Subcutaneous abdominal adipose tissue (tissue), 5 donors: ENCODE measurements at regions not wholly inside any gene's neighbourhood (a gene's known extent, or its start where the extent isn't known, plus 50 kb on each side); places are given as distances from the start of the nearest gene placed in this dataset.

Source experiments
- H3K27ac ChIP-seq: one replicate; pipeline ENCODE4 v1.7.0; 2013; ENCODE audit warnings: low read depth, mild to moderate bottlenecking, inconsistent platforms, low read length, moderate library complexity
- H3K27me3 ChIP-seq, 5 donors: one replicate each; pipeline ENCODE4 v1.7.0; 2013; ENCODE audit warnings: low read length in 5 of 5, inconsistent platforms in 1 of 5; ENCODE audit not compliant: control insufficient read depth in 5 of 5, insufficient read depth in 4 of 5
- H3K36me3 ChIP-seq, 5 donors: one replicate each; pipeline ENCODE4 v1.7.0; 2013; ENCODE audit warnings: low read length in 5 of 5; ENCODE audit not compliant: control insufficient read depth in 5 of 5, insufficient read depth in 5 of 5
- H3K4me1 ChIP-seq, 5 donors: one replicate each; pipeline ENCODE4 v1.7.0; 2013; ENCODE audit warnings: low read length in 5 of 5, mild to moderate bottlenecking in 3 of 5, moderate library complexity in 1 of 5; ENCODE audit not compliant: control insufficient read depth in 5 of 5, insufficient read depth in 5 of 5
- H3K4me3 ChIP-seq, 5 donors: one replicate each; pipeline ENCODE4 v1.7.0; 2013; ENCODE audit warnings: low read length in 5 of 5, low read depth in 1 of 5
- H3K9ac ChIP-seq, 5 donors: one replicate each; pipeline ENCODE4 v1.7.0; 2013; ENCODE audit warnings: low read length in 5 of 5, mild to moderate bottlenecking in 4 of 5, moderate library complexity in 3 of 5
- H3K9me3 ChIP-seq, 5 donors: one replicate each; pipeline ENCODE4 v1.7.0; 2013; ENCODE audit warnings: low read length in 5 of 5; ENCODE audit not compliant: control insufficient read depth in 5 of 5
- donor health status: healthy.
- donor health status: healthy.
- donor health status: healthy.
- donor health status: healthy.
- donor health status: healthy.

GRCh38 chrX:39516427-39516841, 581.3 kb downstream of the BCOR start:
- H3K4me1 ChIP-seq = peaks cover 0 to 18% (median 4%) of the 10 kb centered on the region in 5 donors
- H3K27ac ChIP-seq = no peak overlapping the region
- no peak overlapping the region for H3K4me3 ChIP-seq
- peaks cover 0 to 2% (median 0%) of the 10 kb centered on the region in 5 donors for H3K9me3 ChIP-seq
- H3K36me3 ChIP-seq = no peaks in the 10 kb centered on the region
- H3K9ac ChIP-seq = no peak overlapping the region
- H3K27me3 ChIP-seq = peaks cover 4 to 26% (median 7%) of the 10 kb centered on the region in 5 donors

DNA sequence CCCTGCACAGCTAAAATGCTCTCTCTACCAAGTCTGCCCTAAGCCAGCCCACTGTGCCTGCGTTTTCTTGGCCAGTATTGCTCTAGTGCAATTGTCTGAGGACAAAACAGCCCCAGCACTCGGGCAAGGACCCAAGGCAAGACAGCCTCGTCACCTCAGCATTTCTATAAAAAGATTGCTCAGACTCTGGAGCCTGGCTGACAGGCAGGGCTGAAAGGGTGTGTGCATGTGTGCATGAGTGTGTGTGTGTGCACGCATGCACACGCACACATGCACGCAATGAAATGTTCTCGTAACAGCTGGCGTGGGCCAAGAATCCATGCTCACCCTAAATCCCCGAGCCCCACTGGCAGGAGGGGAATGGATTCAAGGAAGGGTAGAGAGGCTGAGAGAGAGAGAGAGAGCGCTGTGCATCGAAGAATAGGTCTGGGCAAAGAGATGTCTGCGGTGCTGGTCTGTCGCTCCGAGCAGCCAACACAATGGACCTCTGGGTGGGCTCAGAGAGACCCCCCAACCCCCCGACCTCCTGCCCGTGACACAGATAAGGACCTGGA, 579.2 kb downstream of the BCOR start:
- Histone ChIP-seq H3K36me3 (no peaks in the 10 kb centered on the region), H3K27ac (peak overlapping the region; percentile 50), H3K4me1 (peaks cover 0 to 18% (median 4%) of the 10 kb centered on the region in 5 donors), H3K9ac (no peak overlapping the region), H3K4me3 (peak overlapping the region in 1 of 5 donors; percentile 19), H3K27me3 (peaks cover 3 to 22% (median 4%) of the 10 kb centered on the region in 5 donors), H3K9me3 (peaks cover 0 to 3% (median under 1%) of the 10 kb centered on the region in 5 donors)

- Histone ChIP-seq H3K36me3 (no peaks in the 10 kb centered on the region), H3K9ac (no peak overlapping the region), H3K27ac (peak overlapping the region; percentile 50), H3K27me3 (peaks cover 3 to 18% (median 4%) of the 10 kb centered on the region in 5 donors), H3K4me3 (peak overlapping the region in 1 of 5 donors; percentile 19), H3K4me1 (peaks cover 0 to 18% (median 4%) of the 10 kb centered on the region in 5 donors), H3K9me3 (peaks cover 5 to 8% (median 6%) of the 10 kb centered on the region in 5 donors)
Measured at GRCh38 chrX:39519030-39519488, 578.7 kb downstream of the BCOR start.

GRCh38 chrX:39519566-39520301, 578.0 kb downstream of the BCOR start:
- H3K9ac ChIP-seq = no peak overlapping the region
- no peak overlapping the region for H3K4me3 ChIP-seq
- peaks cover 0 to 15% (median 4%) of the 10 kb centered on the region in 5 donors for H3K27me3 ChIP-seq
- peak overlapping the region; percentile 50 for H3K27ac ChIP-seq
- H3K36me3 ChIP-seq = no peaks in the 10 kb centered on the region
- peaks cover 5 to 13% (median 7%) of the 10 kb centered on the region in 5 donors for H3K9me3 ChIP-seq
- H3K4me1 ChIP-seq = peaks cover 0 to 18% (median 4%) of the 10 kb centered on the region in 5 donors

DNA sequence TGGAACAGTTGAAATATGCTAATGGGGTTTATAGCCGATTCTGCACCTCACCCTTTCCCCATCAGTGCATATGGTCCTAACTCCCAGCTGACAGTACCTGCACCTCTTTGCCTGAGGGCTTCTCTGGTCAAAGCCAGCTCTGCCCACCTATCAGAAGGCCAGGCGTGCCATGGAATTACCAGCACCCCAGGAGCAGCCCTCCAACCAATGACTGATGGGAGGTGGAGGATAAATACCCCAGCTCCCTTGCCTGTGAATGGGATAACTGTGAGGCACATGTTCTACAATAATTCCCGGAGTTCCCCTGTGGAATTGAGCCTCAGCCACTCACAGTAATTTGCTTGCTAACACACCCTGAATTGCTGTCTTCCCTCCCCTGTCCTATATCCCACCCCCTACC, 572.0 kb downstream of the BCOR start:
- Histone ChIP-seq H3K27me3 (peaks cover 0 to 6% (median 4%) of the 10 kb centered on the region in 5 donors), H3K4me3 (no peak overlapping the region), H3K4me1 (no peaks in the 10 kb centered on the region)

DNA sequence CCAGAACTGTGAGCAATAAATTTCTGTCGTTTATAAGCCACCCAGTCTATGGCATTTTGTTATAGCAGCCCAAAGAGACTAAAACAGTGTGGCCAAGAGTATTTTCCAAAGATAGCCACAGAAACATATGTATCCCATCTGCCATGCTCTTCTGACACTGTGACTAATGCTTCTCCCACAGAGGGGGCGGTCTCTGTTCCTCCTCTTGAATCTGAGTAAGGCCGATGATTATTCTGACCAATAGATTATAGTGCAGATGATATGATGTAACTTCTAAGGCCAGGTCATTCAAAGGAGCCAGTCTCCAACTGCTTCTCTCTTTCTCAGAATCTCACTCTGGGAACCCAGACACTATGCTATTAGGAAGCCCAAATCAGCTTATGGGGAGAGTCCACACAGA, 570.7 kb downstream of the BCOR start:
- Histone ChIP-seq H3K9ac (no peak overlapping the region), H3K9me3 (peaks cover 12 to 28% (median 26%) of the 10 kb centered on the region in 5 donors), H3K27ac (no peak overlapping the region), H3K4me1 (no peaks in the 10 kb centered on the region), H3K27me3 (peaks cover 0 to 7% (median 4%) of the 10 kb centered on the region in 5 donors), H3K4me3 (no peak overlapping the region), H3K36me3 (no peaks in the 10 kb centered on the region)

More for the DNA sequence above, 572.0 kb downstream of the BCOR start:
- Histone ChIP-seq H3K9me3 (peaks cover 7 to 23% (median 20%) of the 10 kb centered on the region in 5 donors), H3K27ac (no peak overlapping the region), H3K9ac (no peak overlapping the region), H3K36me3 (no peaks in the 10 kb centered on the region)

DNA sequence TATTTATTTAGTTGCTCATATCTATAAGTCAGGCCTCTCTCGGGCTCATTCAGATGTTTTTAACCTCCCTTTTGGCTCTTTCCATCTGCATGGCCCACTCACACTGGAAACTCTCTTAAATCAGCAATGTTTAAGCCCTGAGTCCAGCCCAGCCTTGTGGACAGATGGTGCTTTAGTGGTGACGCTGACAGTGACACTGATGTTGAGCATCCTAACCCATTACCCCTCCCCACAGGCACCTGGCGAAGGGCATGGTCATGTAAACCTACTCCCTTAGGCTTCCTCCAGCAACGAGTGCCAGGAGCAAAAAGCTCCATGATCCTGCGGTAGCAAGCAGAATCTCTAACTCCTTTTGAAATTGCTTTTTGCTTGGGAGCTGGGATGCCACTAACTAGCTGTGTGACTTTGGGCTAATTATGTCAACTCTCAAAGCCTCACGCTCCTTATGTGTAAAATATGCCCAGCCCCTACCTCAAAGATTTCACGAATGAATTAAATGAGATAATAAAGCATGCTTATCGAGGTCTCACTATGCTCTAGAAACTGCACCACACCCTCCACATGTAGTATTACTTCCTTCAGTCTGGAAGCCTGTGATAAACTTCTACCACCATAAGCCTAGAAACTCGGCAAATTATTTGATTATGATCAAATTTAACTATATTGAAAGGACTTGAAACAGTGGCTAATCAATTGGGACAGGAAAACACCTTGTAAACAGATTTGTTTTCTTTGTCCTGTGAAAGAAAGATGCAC, 569.4 kb downstream of the BCOR start:
- Histone ChIP-seq H3K36me3 (no peaks in the 10 kb centered on the region), H3K27me3 (peaks cover 0 to 10% (median under 1%) of the 10 kb centered on the region in 5 donors), H3K9ac (no peak overlapping the region), H3K9me3 (peaks cover 14 to 40% (median 28%) of the 10 kb centered on the region in 5 donors), H3K4me1 (no peaks in the 10 kb centered on the region), H3K27ac (no peak overlapping the region), H3K4me3 (no peak overlapping the region)

- H3K36me3 ChIP-seq = no peaks in the 10 kb centered on the region
Measured at GRCh38 chrX:39532761-39533160, 565.0 kb downstream of the BCOR start.

GRCh38 chrX:39534949-39535348, 562.8 kb downstream of the BCOR start:
- Histone ChIP-seq H3K27ac (no peak overlapping the region), H3K4me1 (no peaks in the 10 kb centered on the region), H3K9me3 (peaks cover 7 to 17% (median 9%) of the 10 kb centered on the region in 5 donors), H3K4me3 (no peak overlapping the region), H3K9ac (no peak overlapping the region), H3K36me3 (no peaks in the 10 kb centered on the region), H3K27me3 (peaks cover 3 to 26% (median 12%) of the 10 kb centered on the region in 5 donors)

More at GRCh38 chrX:39532761-39533160, 565.0 kb downstream of the BCOR start:
- H3K4me1 ChIP-seq = no peaks in the 10 kb centered on the region
- H3K27ac ChIP-seq = no peak overlapping the region
- peaks cover 7 to 17% (median 9%) of the 10 kb centered on the region in 5 donors for H3K9me3 ChIP-seq
- no peak overlapping the region for H3K4me3 ChIP-seq
- H3K9ac ChIP-seq = no peak overlapping the region
- H3K27me3 ChIP-seq = peaks cover 3 to 27% (median 14%) of the 10 kb centered on the region in 5 donors
